ENCODE measurements at regions not wholly inside any gene's neighbourhood (a gene's known extent, or its start where the extent isn't known, plus 50 kb on each side); places are given as distances from the start of the nearest gene placed in this dataset.
"Not testable (repeated sequence)": the region's sequence is repeated elsewhere in the genome, so short reads cannot be mapped to it uniquely, and the experiment has no call there.

GRCh38 chr3:150344079-150344759 is 63.9 kb upstream of the TSC22D2 start:
- H3K4ac ChIP-seq (ENCODE audit: low read depth, low read length) = no peak overlapping the region
- no peak overlapping the region for H3K18ac ChIP-seq (ENCODE audit: low read length)
- no peak overlapping the region for H4K5ac ChIP-seq (ENCODE audit: low read length)
- no peak overlapping the region for H2BK5ac ChIP-seq (ENCODE audit: low read length)
- H3K4me2 ChIP-seq (ENCODE audit: low read length) = no peak overlapping the region
- no peaks in the 10 kb centered on the region for H3K36me3 ChIP-seq (ENCODE audit: control insufficient read depth, insufficient read depth, low read length)
- H3K79me1 ChIP-seq (ENCODE audit: low read length) = no peaks in the 10 kb centered on the region
- H3K27me3 ChIP-seq (ENCODE audit: insufficient read depth, low read length, poor library complexity) = no peaks in the 10 kb centered on the region
- H3K9ac ChIP-seq (ENCODE audit: low read length) = no peak overlapping the region
- DNase-seq = no peak
- H3K79me2 ChIP-seq (ENCODE audit: control insufficient read depth, insufficient read depth, low read length) = no peaks in the 10 kb centered on the region
- H3K23ac ChIP-seq (ENCODE audit: low read length) = no peak overlapping the region
- peak overlapping the region; percentile 21 for H2BK120ac ChIP-seq (ENCODE audit: low read depth, low read length)
- H4K8ac ChIP-seq (ENCODE audit: low read depth, low read length) = no peak overlapping the region
- H2AK5ac ChIP-seq (ENCODE audit: low read length) = no peak overlapping the region
- H3K27ac ChIP-seq (ENCODE audit: low read depth, low read length) = no peak overlapping the region
- H3K4me3 ChIP-seq (ENCODE audit: low read length) = no peak overlapping the region
- H2BK15ac ChIP-seq (replicated peaks; ENCODE audit: low read depth) = peak overlapping the region; percentile 96
- H3K56ac ChIP-seq (ENCODE audit: low read length) = no peak overlapping the region
- peaks cover 8% of the 10 kb centered on the region for H3K4me1 ChIP-seq (ENCODE audit: control insufficient read depth, low read depth, low read length)
- WGBS (ENCODE audit: extremely low coverage, insufficient coverage, low lambda C conversion rate) = no CpG with 5 or more reads among the region's 8 CpGs

GRCh38 chr3:150342896-150343467 is 65.1 kb upstream of the TSC22D2 start:
- Histone ChIP-seq H3K27ac (ENCODE audit: low read depth, low read length) (no peak overlapping the region), H4K5ac (ENCODE audit: low read length) (no peak overlapping the region), H3K27me3 (ENCODE audit: insufficient read depth, low read length, poor library complexity) (no peaks in the 10 kb centered on the region), H3K9ac (ENCODE audit: low read length) (no peak overlapping the region), H3K56ac (ENCODE audit: low read length) (no peak overlapping the region), H2BK120ac (ENCODE audit: low read depth, low read length) (no peak overlapping the region), H4K8ac (ENCODE audit: low read depth, low read length) (no peak overlapping the region), H3K4ac (ENCODE audit: low read depth, low read length) (no peak overlapping the region), H2BK5ac (ENCODE audit: low read length) (no peak overlapping the region), H3K79me2 (ENCODE audit: control insufficient read depth, insufficient read depth, low read length) (no peaks in the 10 kb centered on the region), H3K4me1 (ENCODE audit: control insufficient read depth, low read depth, low read length) (peaks cover 8% of the 10 kb centered on the region), H3K4me3 (ENCODE audit: low read length) (no peak overlapping the region), H2BK15ac (replicated peaks; ENCODE audit: low read depth) (no peak overlapping the region), H3K79me1 (ENCODE audit: low read length) (no peaks in the 10 kb centered on the region), H3K18ac (ENCODE audit: low read length) (no peak overlapping the region), H3K23ac (ENCODE audit: low read length) (no peak overlapping the region), H2AK5ac (ENCODE audit: low read length) (no peak overlapping the region), H3K36me3 (ENCODE audit: control insufficient read depth, insufficient read depth, low read length) (no peaks in the 10 kb centered on the region), H3K4me2 (ENCODE audit: low read length) (no peak overlapping the region)
- WGBS (ENCODE audit: extremely low coverage, insufficient coverage, low lambda C conversion rate) = no CpG with 5 or more reads among the region's 2 CpGs
- DNase-seq = no peak

GRCh38 chr3:150341891-150342290 is 66.2 kb upstream of the TSC22D2 start:
- WGBS (ENCODE audit: extremely low coverage, insufficient coverage, low lambda C conversion rate) = no CpG with 5 or more reads among the region's 3 CpGs
- H3K36me3 ChIP-seq (ENCODE audit: control insufficient read depth, insufficient read depth, low read length) = no peaks in the 10 kb centered on the region
- DNase-seq = no peak

GRCh38 chr3:150336363-150336762 is 71.7 kb upstream of the TSC22D2 start:
- H3K4me3 ChIP-seq (ENCODE audit: low read length); H3K56ac ChIP-seq (ENCODE audit: low read length); H3K79me2 ChIP-seq (ENCODE audit: control insufficient read depth, insufficient read depth, low read length); H3K27me3 ChIP-seq (ENCODE audit: insufficient read depth, low read length, poor library complexity); H3K36me3 ChIP-seq (ENCODE audit: control insufficient read depth, insufficient read depth, low read length); H3K18ac ChIP-seq (ENCODE audit: low read length); H3K27ac ChIP-seq (ENCODE audit: low read depth, low read length); H2BK15ac ChIP-seq (replicated peaks; ENCODE audit: low read depth); H3K4me2 ChIP-seq (ENCODE audit: low read length); H3K4me1 ChIP-seq (ENCODE audit: control insufficient read depth, low read depth, low read length); H2BK5ac ChIP-seq (ENCODE audit: low read length); DNase-seq; H4K5ac ChIP-seq (ENCODE audit: low read length); H2BK120ac ChIP-seq (ENCODE audit: low read depth, low read length); H3K79me1 ChIP-seq (ENCODE audit: low read length); H3K9ac ChIP-seq (ENCODE audit: low read length); H2AK5ac ChIP-seq (ENCODE audit: low read length); H4K8ac ChIP-seq (ENCODE audit: low read depth, low read length); H3K4ac ChIP-seq (ENCODE audit: low read depth, low read length); H3K23ac ChIP-seq (ENCODE audit: low read length): not testable (repeated sequence)
- no CpG with 5 or more reads among the region's 9 CpGs for WGBS (ENCODE audit: extremely low coverage, insufficient coverage, low lambda C conversion rate)

More at GRCh38 chr3:150341891-150342290, 66.2 kb upstream of the TSC22D2 start:
- Histone ChIP-seq H4K8ac (ENCODE audit: low read depth, low read length) (no peak overlapping the region), H3K27me3 (ENCODE audit: insufficient read depth, low read length, poor library complexity) (no peaks in the 10 kb centered on the region), H3K4ac (ENCODE audit: low read depth, low read length) (no peak overlapping the region), H3K79me1 (ENCODE audit: low read length) (no peaks in the 10 kb centered on the region), H2BK5ac (ENCODE audit: low read length) (no peak overlapping the region), H4K5ac (ENCODE audit: low read length) (no peak overlapping the region), H2BK120ac (ENCODE audit: low read depth, low read length) (no peak overlapping the region), H3K79me2 (ENCODE audit: control insufficient read depth, insufficient read depth, low read length) (no peaks in the 10 kb centered on the region), H2AK5ac (ENCODE audit: low read length) (no peak overlapping the region), H3K9ac (ENCODE audit: low read length) (no peak overlapping the region), H3K4me3 (ENCODE audit: low read length) (no peak overlapping the region), H3K18ac (ENCODE audit: low read length) (no peak overlapping the region), H3K4me2 (ENCODE audit: low read length) (no peak overlapping the region), H3K4me1 (ENCODE audit: control insufficient read depth, low read depth, low read length) (peaks cover 5% of the 10 kb centered on the region), H3K27ac (ENCODE audit: low read depth, low read length) (no peak overlapping the region), H3K23ac (ENCODE audit: low read length) (no peak overlapping the region), H3K56ac (ENCODE audit: low read length) (no peak overlapping the region), H2BK15ac (replicated peaks; ENCODE audit: low read depth) (no peak overlapping the region)

- Histone ChIP-seq H4K8ac (ENCODE audit: low read depth, low read length) (no peak overlapping the region), H3K4me1 (ENCODE audit: control insufficient read depth, low read depth, low read length) (no peaks in the 10 kb centered on the region), H3K27ac (ENCODE audit: low read depth, low read length) (no peak overlapping the region), H3K4me2 (ENCODE audit: low read length) (no peak overlapping the region), H3K9ac (ENCODE audit: low read length) (no peak overlapping the region), H4K5ac (ENCODE audit: low read length) (no peak overlapping the region), H3K79me1 (ENCODE audit: low read length) (no peaks in the 10 kb centered on the region), H2BK5ac (ENCODE audit: low read length) (no peak overlapping the region), H3K36me3 (ENCODE audit: control insufficient read depth, insufficient read depth, low read length) (no peaks in the 10 kb centered on the region), H3K79me2 (ENCODE audit: control insufficient read depth, insufficient read depth, low read length) (no peaks in the 10 kb centered on the region), H3K56ac (ENCODE audit: low read length) (no peak overlapping the region), H2AK5ac (ENCODE audit: low read length) (no peak overlapping the region), H2BK120ac (ENCODE audit: low read depth, low read length) (no peak overlapping the region), H3K18ac (ENCODE audit: low read length) (no peak overlapping the region), H3K4me3 (ENCODE audit: low read length) (no peak overlapping the region), H2BK15ac (replicated peaks; ENCODE audit: low read depth) (no peak overlapping the region), H3K23ac (ENCODE audit: low read length) (no peak overlapping the region), H3K27me3 (ENCODE audit: insufficient read depth, low read length, poor library complexity) (no peaks in the 10 kb centered on the region), H3K4ac (ENCODE audit: low read depth, low read length) (no peak overlapping the region)
- DNase-seq = no peak
- no CpG with 5 or more reads among the region's 2 CpGs for WGBS (ENCODE audit: extremely low coverage, insufficient coverage, low lambda C conversion rate)
Measured at GRCh38 chr3:150335631-150336030, 72.5 kb upstream of the TSC22D2 start.

GRCh38 chr3:150334974-150335373 is 73.1 kb upstream of the TSC22D2 start:
- Histone ChIP-seq H2BK15ac (replicated peaks; ENCODE audit: low read depth) (no peak overlapping the region), H3K9ac (ENCODE audit: low read length) (no peak overlapping the region)

More at GRCh38 chr3:150334974-150335373, 73.1 kb upstream of the TSC22D2 start:
- Histone ChIP-seq H2BK5ac (ENCODE audit: low read length) (no peak overlapping the region), H3K4ac (ENCODE audit: low read depth, low read length) (no peak overlapping the region), H2AK5ac (ENCODE audit: low read length) (no peak overlapping the region), H2BK120ac (ENCODE audit: low read depth, low read length) (no peak overlapping the region), H3K79me2 (ENCODE audit: control insufficient read depth, insufficient read depth, low read length) (no peaks in the 10 kb centered on the region), H3K79me1 (ENCODE audit: low read length) (no peaks in the 10 kb centered on the region), H3K18ac (ENCODE audit: low read length) (no peak overlapping the region), H3K36me3 (ENCODE audit: control insufficient read depth, insufficient read depth, low read length) (no peaks in the 10 kb centered on the region), H3K4me2 (ENCODE audit: low read length) (no peak overlapping the region), H3K27ac (ENCODE audit: low read depth, low read length) (no peak overlapping the region), H3K23ac (ENCODE audit: low read length) (no peak overlapping the region), H3K4me1 (ENCODE audit: control insufficient read depth, low read depth, low read length) (no peaks in the 10 kb centered on the region), H3K56ac (ENCODE audit: low read length) (no peak overlapping the region), H4K8ac (ENCODE audit: low read depth, low read length) (no peak overlapping the region), H3K4me3 (ENCODE audit: low read length) (no peak overlapping the region), H3K27me3 (ENCODE audit: insufficient read depth, low read length, poor library complexity) (no peaks in the 10 kb centered on the region), H4K5ac (ENCODE audit: low read length) (no peak overlapping the region)
- DNase-seq = no peak
- WGBS (ENCODE audit: extremely low coverage, insufficient coverage, low lambda C conversion rate) = no CpG with 5 or more reads among the region's 3 CpGs

Data from mesendoderm (in vitro differentiated cells).